ENCODE measurements at regions not wholly inside any gene's neighbourhood (a gene's known extent, or its start where the extent isn't known, plus 50 kb on each side); places are given as distances from the start of the nearest gene placed in this dataset.

DNA sequence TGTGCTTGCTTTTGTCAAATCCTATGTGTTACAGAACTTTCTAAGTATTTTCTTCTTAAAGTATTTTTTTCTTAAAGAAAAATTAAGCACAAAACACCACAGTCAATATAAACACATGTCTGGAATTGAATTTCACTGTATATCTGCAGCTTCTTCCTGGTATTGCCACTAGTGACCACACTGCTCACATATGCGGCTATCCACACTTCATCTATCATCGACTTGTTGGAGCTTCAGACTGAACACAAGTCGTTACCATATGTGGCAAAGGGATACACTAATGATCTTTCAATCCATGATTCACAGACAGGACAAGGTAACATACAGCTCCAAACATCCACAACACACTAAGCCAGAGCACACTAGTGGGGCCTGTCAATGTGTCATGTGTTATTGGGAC is 498.4 kb upstream of the ARGLU1 start:
- TF ChIP-seq ZC3H10 (CRISPR knock-in tag; IDR thresholded peaks at IDR 0.05): no peak
- no peak for ATAC-seq

DNA sequence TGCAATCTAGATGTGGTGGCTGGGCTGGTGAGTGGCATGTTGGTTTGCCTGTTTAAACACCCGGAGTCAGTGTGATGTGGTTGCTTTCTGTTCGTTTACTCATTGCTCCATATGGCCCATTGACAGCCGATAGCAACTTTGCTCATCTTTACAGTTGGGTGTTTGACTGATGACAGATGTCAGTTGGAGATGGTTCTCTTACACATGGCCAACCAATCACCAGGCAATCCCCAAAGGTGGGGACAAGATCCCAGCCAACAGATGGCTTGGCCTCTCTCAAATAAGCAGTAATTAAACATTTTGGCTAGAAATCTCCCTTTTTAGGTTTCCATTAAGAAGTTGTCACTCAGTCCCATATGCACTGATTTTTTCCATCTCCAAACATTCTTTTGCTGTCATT is 497.1 kb upstream of the ARGLU1 start:
- TF ChIP-seq ZFP30 (CRISPR knock-in tag; IDR thresholded peaks at IDR 0.05): no peak
- no peak for ATAC-seq

DNA sequence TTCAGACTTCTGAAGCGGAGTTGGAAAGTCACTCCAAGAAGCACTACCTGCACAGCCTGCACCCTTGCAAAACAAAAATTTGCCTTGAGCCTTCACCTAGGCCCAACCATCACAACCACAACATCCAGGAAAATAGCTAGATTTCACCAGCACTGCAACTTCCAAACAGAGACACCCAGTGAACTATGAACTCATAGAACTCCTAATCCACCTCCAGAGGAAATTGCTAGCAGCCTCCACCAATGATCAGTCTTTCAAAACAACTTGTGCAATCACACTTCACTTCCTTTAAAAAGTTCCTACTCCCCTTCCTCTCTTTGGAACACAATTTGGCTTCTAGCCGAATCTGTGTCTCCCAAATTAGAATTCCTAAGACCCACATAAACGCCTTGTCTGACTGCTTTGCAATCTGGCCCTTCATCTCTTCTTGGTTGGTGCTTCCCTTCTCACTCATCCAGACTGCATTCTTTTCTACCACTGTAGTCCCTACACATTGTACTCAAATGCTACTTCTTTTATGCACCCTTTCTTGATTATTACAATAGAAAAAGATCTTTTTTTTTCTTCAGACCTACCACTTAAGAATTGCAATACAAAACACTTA is 489.2 kb upstream of the ARGLU1 start:
- TF ChIP-seq RARB (CRISPR knock-in tag; IDR thresholded peaks at IDR 0.05): no peak
- TF ChIP-seq SNAI2 (CRISPR knock-in tag; IDR thresholded peaks at IDR 0.05): no peak
- TF ChIP-seq ISL1 (CRISPR knock-in tag; IDR thresholded peaks at IDR 0.05): no peak
- TF ChIP-seq OSR1 (CRISPR knock-in tag; IDR thresholded peaks at IDR 0.05): no peak
- no peak for TF ChIP-seq ZC3H10 (CRISPR knock-in tag; IDR thresholded peaks at IDR 0.05)
- no peak for TF ChIP-seq GLIS3 (CRISPR knock-in tag; IDR thresholded peaks at IDR 0.05)
- TF ChIP-seq ZFP30 (CRISPR knock-in tag; IDR thresholded peaks at IDR 0.05): no peak
- TF ChIP-seq ZNF70 (CRISPR knock-in tag; IDR thresholded peaks at IDR 0.05): no peak
- no peak for TF ChIP-seq ESRRG (CRISPR knock-in tag; IDR thresholded peaks at IDR 0.05)
- TF ChIP-seq TOX (CRISPR knock-in tag; IDR thresholded peaks at IDR 0.05; ENCODE audit: borderline replicate concordance): no peak
- TF ChIP-seq, protein P1, sequence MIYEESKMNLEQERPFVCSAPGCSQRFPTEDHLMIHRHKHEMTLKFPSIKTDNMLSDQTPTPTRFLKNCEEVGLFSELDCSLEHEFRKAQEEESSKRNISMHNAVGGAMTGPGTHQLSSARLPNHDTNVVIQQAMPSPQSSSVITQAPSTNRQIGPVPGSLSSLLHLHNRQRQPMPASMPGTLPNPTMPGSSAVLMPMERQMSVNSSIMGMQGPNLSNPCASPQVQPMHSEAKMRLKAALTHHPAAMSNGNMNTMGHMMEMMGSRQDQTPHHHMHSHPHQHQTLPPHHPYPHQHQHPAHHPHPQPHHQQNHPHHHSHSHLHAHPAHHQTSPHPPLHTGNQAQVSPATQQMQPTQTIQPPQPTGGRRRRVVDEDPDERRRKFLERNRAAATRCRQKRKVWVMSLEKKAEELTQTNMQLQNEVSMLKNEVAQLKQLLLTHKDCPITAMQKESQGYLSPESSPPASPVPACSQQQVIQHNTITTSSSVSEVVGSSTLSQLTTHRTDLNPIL (CRISPR knock-in tag; IDR thresholded peaks at IDR 0.05; ENCODE audit: low read depth): no peak
- TF ChIP-seq, protein P2, sequence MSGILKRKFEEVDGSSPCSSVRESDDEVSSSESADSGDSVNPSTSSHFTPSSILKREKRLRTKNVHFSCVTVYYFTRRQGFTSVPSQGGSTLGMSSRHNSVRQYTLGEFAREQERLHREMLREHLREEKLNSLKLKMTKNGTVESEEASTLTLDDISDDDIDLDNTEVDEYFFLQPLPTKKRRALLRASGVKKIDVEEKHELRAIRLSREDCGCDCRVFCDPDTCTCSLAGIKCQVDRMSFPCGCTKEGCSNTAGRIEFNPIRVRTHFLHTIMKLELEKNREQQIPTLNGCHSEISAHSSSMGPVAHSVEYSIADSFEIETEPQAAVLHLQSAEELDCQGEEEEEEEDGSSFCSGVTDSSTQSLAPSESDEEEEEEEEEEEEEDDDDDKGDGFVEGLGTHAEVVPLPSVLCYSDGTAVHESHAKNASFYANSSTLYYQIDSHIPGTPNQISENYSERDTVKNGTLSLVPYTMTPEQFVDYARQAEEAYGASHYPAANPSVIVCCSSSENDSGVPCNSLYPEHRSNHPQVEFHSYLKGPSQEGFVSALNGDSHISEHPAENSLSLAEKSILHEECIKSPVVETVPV (CRISPR knock-in tag; IDR thresholded peaks at IDR 0.05): no peak
- TF ChIP-seq ZNF8 (CRISPR knock-in tag; IDR thresholded peaks at IDR 0.05): no peak
- TF ChIP-seq BACH2 (CRISPR knock-in tag; IDR thresholded peaks at IDR 0.05; ENCODE audit: borderline replicate concordance): no peak
- no peak for TF ChIP-seq ZNF565 (CRISPR knock-in tag; conservative IDR thresholded peaks at IDR 0.05; ENCODE audit: low read depth)
- TF ChIP-seq ARNTL (CRISPR knock-in tag; IDR thresholded peaks at IDR 0.05; ENCODE audit: borderline replicate concordance, low read depth): no peak
- TF ChIP-seq, protein P3, sequence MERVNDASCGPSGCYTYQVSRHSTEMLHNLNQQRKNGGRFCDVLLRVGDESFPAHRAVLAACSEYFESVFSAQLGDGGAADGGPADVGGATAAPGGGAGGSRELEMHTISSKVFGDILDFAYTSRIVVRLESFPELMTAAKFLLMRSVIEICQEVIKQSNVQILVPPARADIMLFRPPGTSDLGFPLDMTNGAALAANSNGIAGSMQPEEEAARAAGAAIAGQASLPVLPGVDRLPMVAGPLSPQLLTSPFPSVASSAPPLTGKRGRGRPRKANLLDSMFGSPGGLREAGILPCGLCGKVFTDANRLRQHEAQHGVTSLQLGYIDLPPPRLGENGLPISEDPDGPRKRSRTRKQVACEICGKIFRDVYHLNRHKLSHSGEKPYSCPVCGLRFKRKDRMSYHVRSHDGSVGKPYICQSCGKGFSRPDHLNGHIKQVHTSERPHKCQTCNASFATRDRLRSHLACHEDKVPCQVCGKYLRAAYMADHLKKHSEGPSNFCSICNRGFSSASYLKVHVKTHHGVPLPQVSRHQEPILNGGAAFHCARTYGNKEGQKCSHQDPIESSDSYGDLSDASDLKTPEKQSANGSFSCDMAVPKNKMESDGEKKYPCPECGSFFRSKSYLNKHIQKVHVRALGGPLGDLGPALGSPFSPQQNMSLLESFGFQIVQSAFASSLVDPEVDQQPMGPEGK (CRISPR knock-in tag; IDR thresholded peaks at IDR 0.05; ENCODE audit: borderline replicate concordance): no peak
- no peak for ATAC-seq

DNA sequence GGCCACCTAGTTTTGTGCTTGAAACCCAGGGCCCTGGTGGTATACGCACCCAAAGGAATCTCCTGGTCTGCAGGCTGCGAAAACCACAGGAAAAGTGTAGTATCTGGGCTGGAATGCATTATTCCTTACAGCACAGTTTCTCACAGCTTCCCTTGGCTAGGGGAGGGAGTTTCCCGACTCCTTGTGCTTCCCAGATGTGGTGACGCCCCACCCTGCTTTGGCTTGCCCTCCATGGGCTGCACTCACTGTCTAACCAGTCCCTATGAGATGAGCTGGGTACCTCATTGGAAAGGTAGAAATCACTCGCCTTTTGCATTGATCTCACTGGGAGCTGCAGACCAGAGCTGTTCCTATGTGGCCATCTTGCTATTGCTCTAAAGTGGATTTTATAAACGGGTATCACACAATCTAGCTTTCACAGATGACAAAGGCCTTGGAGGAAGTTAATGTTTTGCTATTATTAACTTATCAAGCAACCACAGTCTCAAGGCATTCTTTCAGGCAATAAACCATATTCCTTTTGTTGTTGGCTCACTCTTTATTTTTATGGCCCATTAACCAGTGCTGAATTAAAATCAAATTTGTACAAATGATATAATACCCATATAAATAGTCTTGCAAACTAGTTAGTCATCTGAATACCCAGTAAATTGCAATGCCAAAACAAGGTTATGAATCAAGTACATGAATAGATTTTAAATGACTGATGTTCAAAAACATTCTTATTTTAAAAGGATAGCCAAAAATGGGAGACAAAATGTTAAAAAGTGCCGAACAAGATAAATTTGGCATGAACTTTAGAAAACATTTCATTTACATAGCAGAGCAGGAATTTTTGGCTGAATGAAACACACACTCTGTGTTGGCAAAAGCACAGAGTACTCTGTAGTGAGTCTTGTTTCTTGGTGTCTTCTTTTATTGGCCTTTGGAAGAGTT is 475.4 kb upstream of the ARGLU1 start:
- TF ChIP-seq, protein P4, sequence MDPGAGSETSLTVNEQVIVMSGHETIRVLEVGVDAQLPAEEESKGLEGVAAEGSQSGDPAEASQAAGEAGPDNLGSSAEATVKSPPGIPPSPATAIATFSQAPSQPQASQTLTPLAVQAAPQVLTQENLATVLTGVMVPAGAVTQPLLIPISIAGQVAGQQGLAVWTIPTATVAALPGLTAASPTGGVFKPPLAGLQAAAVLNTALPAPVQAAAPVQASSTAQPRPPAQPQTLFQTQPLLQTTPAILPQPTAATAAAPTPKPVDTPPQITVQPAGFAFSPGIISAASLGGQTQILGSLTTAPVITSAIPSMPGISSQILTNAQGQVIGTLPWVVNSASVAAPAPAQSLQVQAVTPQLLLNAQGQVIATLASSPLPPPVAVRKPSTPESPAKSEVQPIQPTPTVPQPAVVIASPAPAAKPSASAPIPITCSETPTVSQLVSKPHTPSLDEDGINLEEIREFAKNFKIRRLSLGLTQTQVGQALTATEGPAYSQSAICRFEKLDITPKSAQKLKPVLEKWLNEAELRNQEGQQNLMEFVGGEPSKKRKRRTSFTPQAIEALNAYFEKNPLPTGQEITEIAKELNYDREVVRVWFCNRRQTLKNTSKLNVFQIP (CRISPR knock-in tag; IDR thresholded peaks at IDR 0.05; ENCODE audit: borderline replicate concordance, low read depth): no peak
- TF ChIP-seq BACH2 (CRISPR knock-in tag; IDR thresholded peaks at IDR 0.05; ENCODE audit: borderline replicate concordance): no peak
- no peak for TF ChIP-seq ZFP30 (CRISPR knock-in tag; IDR thresholded peaks at IDR 0.05)
- TF ChIP-seq ZNF70 (CRISPR knock-in tag; IDR thresholded peaks at IDR 0.05): no peak
- TF ChIP-seq TOX (CRISPR knock-in tag; IDR thresholded peaks at IDR 0.05; ENCODE audit: borderline replicate concordance): no peak
- ATAC-seq: no peak

DNA sequence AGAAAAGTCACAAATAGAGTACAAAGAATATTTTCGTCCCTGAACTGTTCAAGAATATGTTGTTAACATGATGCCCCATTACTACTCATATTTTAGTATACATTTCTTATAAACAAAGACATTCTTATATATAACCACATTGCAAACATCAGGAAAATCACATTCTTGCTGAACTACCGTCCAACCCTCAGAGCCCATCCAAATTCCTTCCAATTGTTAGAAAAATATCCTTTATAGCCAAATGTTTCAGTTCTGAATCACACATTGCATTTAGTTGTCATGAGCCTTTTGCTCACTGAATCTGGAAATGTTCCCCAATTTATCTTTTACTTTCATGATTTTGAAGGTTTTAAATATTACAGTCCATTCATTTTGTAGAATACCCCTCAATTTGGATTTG is 467.8 kb upstream of the ARGLU1 start:
- no peak for ATAC-seq
- no peak for TF ChIP-seq ARNTL (CRISPR knock-in tag; IDR thresholded peaks at IDR 0.05; ENCODE audit: borderline replicate concordance, low read depth)
- TF ChIP-seq ZFP3 (CRISPR knock-in tag; IDR thresholded peaks at IDR 0.05): no peak
- no peak for TF ChIP-seq ESRRG (CRISPR knock-in tag; IDR thresholded peaks at IDR 0.05)
- TF ChIP-seq, protein P4 (CRISPR knock-in tag; IDR thresholded peaks at IDR 0.05; ENCODE audit: borderline replicate concordance, low read depth): no peak
- no peak for TF ChIP-seq TOX (CRISPR knock-in tag; IDR thresholded peaks at IDR 0.05; ENCODE audit: borderline replicate concordance)
- TF ChIP-seq BACH2 (CRISPR knock-in tag; IDR thresholded peaks at IDR 0.05; ENCODE audit: borderline replicate concordance): no peak
- TF ChIP-seq SNAI2 (CRISPR knock-in tag; IDR thresholded peaks at IDR 0.05): no peak
- no peak for TF ChIP-seq GLIS3 (CRISPR knock-in tag; IDR thresholded peaks at IDR 0.05)
- TF ChIP-seq, protein P2 (CRISPR knock-in tag; IDR thresholded peaks at IDR 0.05): no peak
- no peak for TF ChIP-seq OSR1 (CRISPR knock-in tag; IDR thresholded peaks at IDR 0.05)
- no peak for TF ChIP-seq TCF4 (CRISPR knock-in tag; IDR thresholded peaks at IDR 0.05; ENCODE audit: borderline replicate concordance)
- no peak for TF ChIP-seq CSDC2 (CRISPR knock-in tag; IDR thresholded peaks at IDR 0.05)
- TF ChIP-seq PPARA (CRISPR knock-in tag; IDR thresholded peaks at IDR 0.05; ENCODE audit: borderline replicate concordance): no peak
- no peak for TF ChIP-seq RARB (CRISPR knock-in tag; IDR thresholded peaks at IDR 0.05)
- TF ChIP-seq ISL1 (CRISPR knock-in tag; IDR thresholded peaks at IDR 0.05): no peak
- TF ChIP-seq ZNF70 (CRISPR knock-in tag; IDR thresholded peaks at IDR 0.05): no peak
